T-helper 1 cell treated with Interleukin-12 subunit alpha and Interleukin-12 subunit beta and Interleukin-4 antibody, amounts not matched to agents 30 ng/mL and 1 ng/mL, for 36 hours (primary cell): ENCODE measurements at regions not wholly inside any gene's neighbourhood (a gene's known extent, or its start where the extent isn't known, plus 50 kb on each side); places are given as distances from the start of the nearest gene placed in this dataset.
"Not testable (repeated sequence)": the region's sequence is repeated elsewhere in the genome, so short reads cannot be mapped to it uniquely, and the experiment has no call there.

Source experiments
- intact Hi-C: fragments of 100-400 bp; cut with micrococcal nuclease; formaldehyde crosslinking; loops from one replicate; pipeline ENCODE4 v1.15.1; 2024

- intact Hi-C loops, result no loop called here
Measured at GRCh38 chr21:22263890-22264289, 1265.7 kb downstream of the NCAM2 start.

DNA sequence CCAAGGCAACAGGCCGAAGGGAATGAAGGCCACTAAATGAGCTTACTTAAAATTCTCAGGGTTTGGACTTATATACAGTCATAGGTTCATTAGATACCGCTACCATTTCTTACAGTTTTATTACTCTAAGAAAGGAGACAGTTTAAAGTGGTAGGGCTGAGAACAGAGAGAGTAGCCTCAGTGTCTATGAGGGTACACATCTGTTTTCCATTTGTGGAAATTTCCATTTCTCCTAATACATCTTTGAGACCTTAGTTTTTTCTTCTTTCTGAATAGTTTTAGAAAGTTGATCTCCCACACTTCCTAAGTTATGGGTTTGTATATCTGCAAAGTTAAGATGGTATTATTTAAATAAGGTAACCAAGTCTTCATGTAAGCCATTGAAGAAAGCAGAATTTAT, 1279.1 kb downstream of the NCAM2 start:
- intact Hi-C loops, result no loop called here

- intact Hi-C loops, result no loop called here
Measured at GRCh38 chr21:22278366-22278765, 1280.2 kb downstream of the NCAM2 start.

- intact Hi-C loops, result no loop called here
Measured at GRCh38 chr21:22280851-22281250, 1282.6 kb downstream of the NCAM2 start.

DNA sequence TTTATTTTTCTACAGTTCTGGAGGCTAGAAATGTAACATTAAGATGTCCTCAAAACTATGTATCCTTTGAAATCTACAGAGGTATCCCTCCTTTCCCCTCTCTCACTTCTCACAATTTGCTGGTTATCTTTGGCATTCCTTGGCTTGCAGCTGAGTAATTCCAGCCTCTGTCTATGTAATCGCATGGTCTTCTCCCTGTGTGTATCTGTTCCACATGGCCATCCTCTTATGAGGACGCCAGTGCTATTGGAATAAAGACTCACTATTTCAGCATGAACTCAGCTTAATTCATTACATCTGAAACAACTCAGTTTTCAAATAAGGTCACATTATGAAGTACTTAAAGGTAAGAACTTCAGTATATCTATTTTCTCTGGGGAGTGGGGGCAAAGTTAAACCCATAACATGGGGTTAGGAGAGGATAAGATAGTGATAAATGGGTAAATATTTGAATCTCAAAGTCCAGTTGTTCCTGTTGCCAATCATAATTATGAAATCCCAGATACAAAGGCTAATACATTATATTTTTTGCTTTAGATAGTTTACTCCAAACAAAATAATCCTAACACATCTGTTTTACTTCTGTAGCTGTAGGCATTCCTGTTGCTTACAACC, 1290.8 kb downstream of the NCAM2 start:
- intact Hi-C loops, result no loop called here

DNA sequence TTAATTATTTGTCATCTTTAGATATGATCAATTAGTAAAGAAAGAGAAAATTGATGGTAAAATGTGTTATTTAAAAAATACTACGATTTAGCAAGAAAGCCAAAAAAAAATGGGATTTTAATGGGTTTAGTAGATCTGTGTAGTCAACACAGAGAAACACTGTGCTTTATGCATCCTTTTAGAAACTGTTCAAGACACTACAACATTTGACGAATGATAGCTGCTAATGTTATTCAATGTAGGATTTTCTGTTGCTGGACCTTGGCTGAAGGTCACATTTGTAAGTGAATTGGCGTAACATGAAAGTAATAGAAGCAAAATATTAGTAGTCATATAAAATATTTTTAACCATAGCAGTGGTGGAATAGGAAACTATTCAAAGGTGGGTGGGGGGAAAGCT, 1293.9 kb downstream of the NCAM2 start:
- intact Hi-C loops, result no loop called here

DNA sequence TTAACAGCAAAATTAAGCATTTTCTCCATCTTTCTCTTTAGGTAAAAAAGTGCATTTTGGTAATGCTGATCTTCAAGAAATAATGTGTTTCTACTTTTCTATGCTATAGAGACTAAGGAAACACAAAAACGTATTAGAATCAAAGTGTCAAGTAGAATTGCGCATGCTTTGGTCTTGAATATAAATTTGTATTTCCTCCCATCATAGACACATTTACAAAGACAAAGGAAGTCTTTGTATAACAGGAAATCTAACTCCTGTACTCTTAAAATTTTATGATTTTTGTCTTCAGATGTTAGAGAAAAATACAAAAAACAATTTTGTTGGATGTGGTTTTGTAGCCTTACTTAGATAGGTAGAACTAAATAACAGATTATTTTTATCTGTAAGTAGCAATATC, 1299.4 kb downstream of the NCAM2 start:
- intact Hi-C loops, result no loop called here

DNA sequence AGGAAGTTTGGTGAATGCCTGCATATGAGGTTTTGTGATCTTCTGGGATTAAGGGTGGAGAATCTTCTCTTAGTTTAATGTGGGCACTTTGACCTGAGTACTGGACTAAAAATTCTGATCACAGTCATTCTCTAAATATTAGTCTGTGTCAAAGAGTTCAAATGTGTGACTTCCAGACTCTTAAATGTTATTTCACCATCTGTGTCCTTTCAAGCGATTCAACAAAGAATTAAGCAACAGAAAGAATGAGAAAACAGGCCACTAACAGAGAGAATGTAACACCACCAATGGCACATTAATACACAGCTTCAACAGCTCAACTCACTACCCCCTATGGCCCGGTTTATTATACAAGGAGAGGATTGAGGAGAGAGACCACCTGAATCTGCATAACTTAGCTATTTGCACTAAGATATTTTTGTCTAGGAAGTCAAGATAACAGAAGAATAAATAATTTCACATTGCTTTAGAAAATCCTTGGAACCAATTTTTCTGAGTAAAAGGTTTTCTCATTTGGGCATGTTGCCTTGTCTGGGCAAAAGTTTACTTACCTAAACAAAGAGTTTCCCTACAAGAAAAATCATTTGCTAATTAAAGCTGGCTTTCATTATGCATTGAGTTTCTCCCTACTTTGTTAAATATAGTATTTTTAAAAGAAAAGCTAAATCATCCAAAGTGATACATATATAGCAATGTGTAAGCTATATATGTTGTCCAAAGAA, 1313.7 kb downstream of the NCAM2 start:
- intact Hi-C loops, result no loop called here

DNA sequence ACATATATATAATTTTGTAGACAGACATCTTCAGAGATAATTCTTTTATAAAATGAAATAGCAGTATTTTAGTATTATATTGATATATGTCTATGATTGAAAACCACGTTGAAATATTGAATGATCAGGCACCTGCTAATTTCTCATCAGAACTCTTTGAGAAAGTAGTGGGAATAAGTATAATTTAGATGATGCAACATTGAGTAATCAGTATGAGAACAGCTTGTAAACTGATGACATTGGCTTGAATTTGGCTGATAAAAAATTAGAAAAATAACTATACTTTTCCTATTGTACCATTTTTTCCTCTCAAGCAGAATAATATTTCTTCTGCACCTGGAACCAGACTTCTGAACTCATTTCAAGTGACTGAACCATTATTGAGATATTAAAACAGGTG, 1316.8 kb downstream of the NCAM2 start:
- intact Hi-C loops, result no loop called here

DNA sequence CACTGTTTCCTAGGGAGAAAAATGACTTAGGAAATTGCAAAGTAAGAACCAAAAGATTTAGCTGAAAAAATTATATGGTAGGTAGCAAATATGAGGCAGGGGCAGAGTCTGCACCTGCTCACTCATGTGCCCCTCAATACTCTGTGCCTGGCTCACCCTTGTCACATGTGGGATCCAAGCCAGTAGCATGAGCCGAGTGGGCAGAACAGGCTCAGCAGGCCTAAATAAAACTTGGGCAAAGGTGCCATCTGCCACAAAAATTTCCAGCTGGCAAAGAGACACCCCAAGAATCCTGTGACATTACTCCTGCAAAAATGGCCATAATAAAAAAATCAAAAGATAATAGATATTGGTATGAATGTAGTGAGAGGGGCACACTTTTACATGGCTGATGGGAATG, 1321.2 kb downstream of the NCAM2 start:
- intact Hi-C loops, result no loop called here

DNA sequence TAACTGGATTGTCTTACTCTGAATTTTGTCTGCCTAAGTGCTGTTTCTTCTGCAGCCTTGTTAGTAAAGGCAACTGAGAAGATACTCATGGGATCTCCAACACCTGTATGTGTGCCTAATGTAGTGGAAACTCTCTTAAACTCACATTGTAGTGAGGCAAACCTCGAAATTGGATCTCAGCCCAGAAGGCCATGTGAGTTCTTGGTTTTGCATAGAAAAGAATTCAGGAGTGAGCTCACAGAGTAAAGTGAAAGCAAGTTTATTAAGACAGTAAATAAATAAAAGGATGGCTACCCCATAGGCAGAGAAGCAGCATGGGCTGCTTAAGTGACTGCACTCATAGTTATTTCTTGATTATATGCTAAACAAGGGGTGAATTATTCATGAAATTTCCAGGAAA, 1344.7 kb downstream of the NCAM2 start:
- intact Hi-C loops, result no loop called here

DNA sequence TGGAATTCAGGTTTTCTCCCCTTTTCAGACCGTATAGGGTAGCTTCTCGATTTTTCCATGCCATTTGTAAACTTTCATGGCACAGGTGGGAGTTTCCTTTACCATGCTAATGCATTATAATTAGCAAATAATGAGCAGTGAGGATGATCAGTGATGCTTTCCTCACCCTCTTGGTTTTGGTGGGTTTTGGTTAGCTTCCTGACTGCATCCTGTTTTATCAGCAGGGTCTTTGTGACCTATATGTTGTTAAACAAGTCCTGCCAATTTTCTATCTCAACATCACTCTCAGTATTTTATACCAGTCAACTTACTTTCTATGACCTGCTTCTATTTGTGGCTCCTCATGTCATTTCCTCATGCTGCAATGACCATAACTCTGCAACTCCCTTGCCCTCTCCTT, 1345.1 kb downstream of the NCAM2 start:
- intact Hi-C loops, result no loop called here

DNA sequence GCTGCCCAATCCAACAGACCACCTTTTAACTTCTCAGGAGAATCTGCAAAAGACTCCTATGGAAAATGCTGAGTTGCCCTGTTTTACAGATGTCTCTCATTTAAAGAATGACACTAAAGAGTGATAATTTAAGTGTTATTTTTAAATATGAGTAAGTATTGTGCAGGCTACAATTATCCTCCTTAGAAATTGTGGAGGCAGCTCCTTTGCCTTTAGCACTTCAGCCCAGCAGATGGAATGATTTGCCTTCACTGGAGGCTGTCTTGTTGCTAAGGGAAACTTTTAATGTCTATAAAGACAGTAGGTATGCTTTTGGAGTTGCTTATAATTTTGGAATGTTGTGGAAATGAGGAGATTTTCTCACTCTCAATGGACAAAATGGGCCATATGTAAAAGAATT, 1345.5 kb downstream of the NCAM2 start:
- intact Hi-C loops, result no loop called here

DNA sequence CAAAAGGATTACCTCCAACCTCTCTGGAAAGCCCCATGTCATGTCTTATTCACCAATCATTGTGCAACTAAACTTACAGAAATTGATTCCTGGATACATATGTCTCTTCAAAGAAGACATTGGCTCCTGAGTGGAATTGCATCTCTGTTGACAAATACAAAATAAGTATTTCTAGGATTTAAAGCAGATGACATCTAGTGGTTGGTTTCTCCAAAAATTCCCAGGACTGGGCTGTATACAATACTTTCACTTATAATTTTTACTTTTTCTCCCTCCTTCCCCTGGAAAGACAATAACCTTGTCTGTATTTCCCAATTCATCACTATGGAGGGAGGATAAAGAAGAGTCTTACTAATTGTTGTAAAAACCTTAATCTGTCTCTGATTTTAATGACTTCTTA, 1347.4 kb downstream of the NCAM2 start:
- intact Hi-C loops, result no loop called here

GRCh38 chr21:22346576-22346975, 1348.4 kb downstream of the NCAM2 start:
- intact Hi-C loops, result no loop called here

GRCh38 chr21:22351076-22351475, 1352.9 kb downstream of the NCAM2 start:
- intact Hi-C loops, result no loop called here

DNA sequence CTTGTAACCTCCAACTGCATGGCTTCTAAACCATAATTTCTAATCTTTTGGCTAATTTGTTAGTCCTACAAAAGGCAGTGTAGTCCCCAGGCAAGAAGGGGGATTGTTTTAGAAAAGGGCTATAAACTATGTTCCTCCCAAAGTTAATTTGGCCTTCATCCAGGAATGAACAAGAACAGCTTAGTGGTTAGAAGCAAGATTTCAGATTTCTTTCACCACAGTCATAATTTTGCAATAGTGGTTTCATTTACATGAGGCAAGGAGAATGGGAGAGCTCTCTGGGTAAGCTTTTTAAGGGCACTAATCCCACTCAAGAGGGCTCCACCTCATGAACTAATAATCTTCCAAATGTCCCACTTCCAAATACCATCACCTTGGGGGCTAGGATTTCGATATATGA, 1353.9 kb downstream of the NCAM2 start:
- intact Hi-C loops, result no loop called here

- intact Hi-C loops, result no loop called here
Measured at GRCh38 chr21:22355949-22356348, 1357.7 kb downstream of the NCAM2 start.

- intact Hi-C loops, result no loop called here
Measured at GRCh38 chr21:22356663-22357062, 1358.5 kb downstream of the NCAM2 start.

- intact Hi-C loops, result not testable (repeated sequence)
Measured at GRCh38 chr21:22359599-22359998, 1361.4 kb downstream of the NCAM2 start.

DNA sequence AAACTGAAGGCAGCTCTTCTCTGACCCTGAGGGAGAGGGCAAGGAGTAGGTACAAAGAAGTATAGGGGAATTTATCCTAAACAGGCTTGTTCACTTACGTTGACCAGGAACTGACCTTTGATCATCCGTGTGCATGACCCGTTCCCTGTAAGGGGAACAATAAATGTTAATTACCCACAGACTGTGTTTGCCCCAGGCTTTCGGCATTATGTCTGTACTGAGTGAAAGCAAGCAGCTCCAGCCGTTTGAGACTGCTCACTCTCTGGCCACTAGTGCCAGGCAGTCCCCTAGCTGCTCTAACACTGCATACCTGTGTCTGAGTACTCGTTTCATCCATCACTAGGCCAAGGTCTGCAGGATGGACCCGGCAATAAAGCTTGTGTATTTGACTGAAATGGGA, 1365.3 kb downstream of the NCAM2 start:
- intact Hi-C loops, result no loop called here

DNA sequence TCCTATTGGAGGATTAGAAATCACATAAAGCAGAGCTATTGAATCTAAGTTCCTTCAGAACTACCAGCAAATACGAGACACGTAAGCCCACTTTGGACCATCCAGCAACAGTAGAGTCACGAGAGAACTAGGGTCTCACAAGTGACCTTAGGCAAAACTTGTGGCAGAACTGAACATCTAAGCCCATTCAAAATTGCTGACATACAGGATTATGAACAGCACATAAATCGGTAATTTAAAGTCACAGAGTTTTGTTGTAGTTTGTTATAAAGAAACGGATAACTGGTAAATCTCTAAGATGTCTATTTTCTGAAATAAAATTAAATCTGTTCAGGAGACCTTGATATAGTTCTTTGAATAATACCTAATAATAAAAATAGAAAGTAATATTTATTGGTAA, 1366.0 kb downstream of the NCAM2 start:
- intact Hi-C loops, result no loop called here

- intact Hi-C loops, result no loop called here
Measured at GRCh38 chr21:22374218-22374969, 1376.2 kb downstream of the NCAM2 start.
